ENCODE measurements at regions not wholly inside any gene's neighbourhood (a gene's known extent, or its start where the extent isn't known, plus 50 kb on each side); places are given as distances from the start of the nearest gene placed in this dataset.

DNA sequence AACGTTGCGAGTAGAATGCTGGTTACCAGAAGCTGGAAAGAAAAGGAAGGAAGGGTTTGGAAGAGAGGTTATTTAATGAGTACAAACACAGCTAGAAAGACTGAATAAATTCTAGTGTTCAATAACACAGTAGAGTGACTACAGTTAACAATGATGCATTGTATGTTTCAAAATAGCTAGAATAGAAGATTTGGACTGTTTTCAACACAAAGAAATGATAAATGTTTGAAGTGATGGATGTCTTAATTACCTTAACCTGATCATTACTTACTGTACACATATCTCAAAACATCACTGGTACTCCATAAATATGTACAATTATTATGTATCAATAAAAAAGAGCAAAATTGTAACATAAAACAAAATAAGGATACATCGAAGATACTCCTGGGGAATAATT is 1221.8 kb upstream of the SEL1L start:
- Histone ChIP-seq H3K4me3 (ENCODE audit: low read length) (no peak overlapping the region), H3K27me3 (ENCODE audit: insufficient read depth, low read depth, low read length) (no peaks in the 10 kb centered on the region), H3K9me3 (ENCODE audit: low read length) (no peaks in the 10 kb centered on the region), H3F3A (ENCODE audit: insufficient read depth, low read length, poor library complexity, severe bottlenecking) (no peaks in the 10 kb centered on the region), H4K20me1 (ENCODE audit: insufficient read depth) (no peaks in the 10 kb centered on the region), H3K4me2 (ENCODE audit: low read length) (no peak overlapping the region), H3K9ac (ENCODE audit: low read length) (no peak overlapping the region), H3K9me2 (ENCODE audit: insufficient read depth, low read length) (no peaks in the 10 kb centered on the region), H3K27ac (ENCODE audit: low read length) (no peak overlapping the region), H3K79me2 (replicated peaks; ENCODE audit: insufficient read depth, low read length) (no peaks in the 10 kb centered on the region), H3K36me3 (ENCODE audit: insufficient read depth, low read length) (no peaks in the 10 kb centered on the region), H2AFZ (ENCODE audit: low read depth, low read length) (no peak overlapping the region)
- no peak for TF ChIP-seq EZH2 (IDR thresholded peaks at IDR 0.05; ENCODE audit: borderline replicate concordance, insufficient read depth, low read length, poor library complexity, severe bottlenecking)
- TF ChIP-seq MXI1 (conservative IDR thresholded peaks at IDR 0.05; ENCODE audit: poor library complexity, severe bottlenecking), result no peak
- TF ChIP-seq RAD21 (conservative IDR thresholded peaks at IDR 0.05), result no peak
- TF ChIP-seq, protein P1, sequence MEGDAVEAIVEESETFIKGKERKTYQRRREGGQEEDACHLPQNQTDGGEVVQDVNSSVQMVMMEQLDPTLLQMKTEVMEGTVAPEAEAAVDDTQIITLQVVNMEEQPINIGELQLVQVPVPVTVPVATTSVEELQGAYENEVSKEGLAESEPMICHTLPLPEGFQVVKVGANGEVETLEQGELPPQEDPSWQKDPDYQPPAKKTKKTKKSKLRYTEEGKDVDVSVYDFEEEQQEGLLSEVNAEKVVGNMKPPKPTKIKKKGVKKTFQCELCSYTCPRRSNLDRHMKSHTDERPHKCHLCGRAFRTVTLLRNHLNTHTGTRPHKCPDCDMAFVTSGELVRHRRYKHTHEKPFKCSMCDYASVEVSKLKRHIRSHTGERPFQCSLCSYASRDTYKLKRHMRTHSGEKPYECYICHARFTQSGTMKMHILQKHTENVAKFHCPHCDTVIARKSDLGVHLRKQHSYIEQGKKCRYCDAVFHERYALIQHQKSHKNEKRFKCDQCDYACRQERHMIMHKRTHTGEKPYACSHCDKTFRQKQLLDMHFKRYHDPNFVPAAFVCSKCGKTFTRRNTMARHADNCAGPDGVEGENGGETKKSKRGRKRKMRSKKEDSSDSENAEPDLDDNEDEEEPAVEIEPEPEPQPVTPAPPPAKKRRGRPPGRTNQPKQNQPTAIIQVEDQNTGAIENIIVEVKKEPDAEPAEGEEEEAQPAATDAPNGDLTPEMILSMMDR (IDR thresholded peaks at IDR 0.05; ENCODE audit: poor library complexity, severe bottlenecking), result no peak
- TF ChIP-seq TAF1 (IDR thresholded peaks at IDR 0.05; ENCODE audit: low read depth), result no peak
- TF ChIP-seq, protein P2, sequence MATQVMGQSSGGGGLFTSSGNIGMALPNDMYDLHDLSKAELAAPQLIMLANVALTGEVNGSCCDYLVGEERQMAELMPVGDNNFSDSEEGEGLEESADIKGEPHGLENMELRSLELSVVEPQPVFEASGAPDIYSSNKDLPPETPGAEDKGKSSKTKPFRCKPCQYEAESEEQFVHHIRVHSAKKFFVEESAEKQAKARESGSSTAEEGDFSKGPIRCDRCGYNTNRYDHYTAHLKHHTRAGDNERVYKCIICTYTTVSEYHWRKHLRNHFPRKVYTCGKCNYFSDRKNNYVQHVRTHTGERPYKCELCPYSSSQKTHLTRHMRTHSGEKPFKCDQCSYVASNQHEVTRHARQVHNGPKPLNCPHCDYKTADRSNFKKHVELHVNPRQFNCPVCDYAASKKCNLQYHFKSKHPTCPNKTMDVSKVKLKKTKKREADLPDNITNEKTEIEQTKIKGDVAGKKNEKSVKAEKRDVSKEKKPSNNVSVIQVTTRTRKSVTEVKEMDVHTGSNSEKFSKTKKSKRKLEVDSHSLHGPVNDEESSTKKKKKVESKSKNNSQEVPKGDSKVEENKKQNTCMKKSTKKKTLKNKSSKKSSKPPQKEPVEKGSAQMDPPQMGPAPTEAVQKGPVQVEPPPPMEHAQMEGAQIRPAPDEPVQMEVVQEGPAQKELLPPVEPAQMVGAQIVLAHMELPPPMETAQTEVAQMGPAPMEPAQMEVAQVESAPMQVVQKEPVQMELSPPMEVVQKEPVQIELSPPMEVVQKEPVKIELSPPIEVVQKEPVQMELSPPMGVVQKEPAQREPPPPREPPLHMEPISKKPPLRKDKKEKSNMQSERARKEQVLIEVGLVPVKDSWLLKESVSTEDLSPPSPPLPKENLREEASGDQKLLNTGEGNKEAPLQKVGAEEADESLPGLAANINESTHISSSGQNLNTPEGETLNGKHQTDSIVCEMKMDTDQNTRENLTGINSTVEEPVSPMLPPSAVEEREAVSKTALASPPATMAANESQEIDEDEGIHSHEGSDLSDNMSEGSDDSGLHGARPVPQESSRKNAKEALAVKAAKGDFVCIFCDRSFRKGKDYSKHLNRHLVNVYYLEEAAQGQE (IDR thresholded peaks at IDR 0.05; ENCODE audit: borderline replicate concordance), result no peak
- no peak for TF ChIP-seq POLR2AphosphoS5 (IDR thresholded peaks at IDR 0.05)
- no peak for TF ChIP-seq SMC3 (conservative IDR thresholded peaks at IDR 0.05; ENCODE audit: poor library complexity)
- TF ChIP-seq EP300 (conservative IDR thresholded peaks at IDR 0.05; ENCODE audit: poor library complexity, severe bottlenecking), result no peak

DNA sequence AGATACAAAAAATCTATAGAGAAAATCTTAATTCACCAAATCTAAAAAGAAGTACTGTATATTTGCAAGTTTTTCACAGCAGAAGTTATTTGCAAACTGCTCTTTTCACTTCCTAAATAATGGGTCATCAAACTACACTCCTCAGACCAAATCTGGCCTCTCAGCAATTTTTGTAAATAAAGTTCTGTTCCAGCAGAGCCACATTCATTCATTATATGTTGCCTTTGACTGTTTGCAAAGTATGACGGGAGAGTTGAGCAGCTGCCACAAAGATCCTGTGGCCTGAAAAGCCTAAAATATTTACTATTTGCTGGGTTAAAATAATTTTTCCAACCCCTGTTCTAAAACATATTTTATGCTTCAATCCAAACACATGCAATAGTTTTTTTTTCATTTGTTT is 1222.3 kb upstream of the SEL1L start:
- Histone ChIP-seq H3K9me2 (ENCODE audit: insufficient read depth, low read length) (no peaks in the 10 kb centered on the region), H3K9me3 (ENCODE audit: low read length) (no peaks in the 10 kb centered on the region), H2AFZ (ENCODE audit: low read depth, low read length) (no peak overlapping the region), H3K4me3 (ENCODE audit: low read length) (no peak overlapping the region), H3K79me2 (replicated peaks; ENCODE audit: insufficient read depth, low read length) (no peaks in the 10 kb centered on the region), H3K27me3 (ENCODE audit: insufficient read depth, low read depth, low read length) (no peaks in the 10 kb centered on the region), H3F3A (ENCODE audit: insufficient read depth, low read length, poor library complexity, severe bottlenecking) (no peaks in the 10 kb centered on the region), H3K4me2 (ENCODE audit: low read length) (no peak overlapping the region), H3K27ac (ENCODE audit: low read length) (no peak overlapping the region), H3K9ac (ENCODE audit: low read length) (no peak overlapping the region), H3K36me3 (ENCODE audit: insufficient read depth, low read length) (no peaks in the 10 kb centered on the region), H4K20me1 (ENCODE audit: insufficient read depth) (no peaks in the 10 kb centered on the region)
- TF ChIP-seq EP300 (conservative IDR thresholded peaks at IDR 0.05; ENCODE audit: poor library complexity, severe bottlenecking) (no peak), RAD21 (conservative IDR thresholded peaks at IDR 0.05) (no peak), TAF1 (IDR thresholded peaks at IDR 0.05; ENCODE audit: low read depth) (no peak), EZH2 (IDR thresholded peaks at IDR 0.05; ENCODE audit: borderline replicate concordance, insufficient read depth, low read length, poor library complexity, severe bottlenecking) (no peak)
- TF ChIP-seq, protein P1 (IDR thresholded peaks at IDR 0.05; ENCODE audit: poor library complexity, severe bottlenecking), result no peak
